Endodermal cell (in vitro differentiated cells): ENCODE measurements at regions not wholly inside any gene's neighbourhood (a gene's known extent, or its start where the extent isn't known, plus 50 kb on each side); places are given as distances from the start of the nearest gene placed in this dataset.
A peak's percentile ranks its signal among the peaks of the same experiment; 100 is the strongest.

Source experiments
- DNase-seq: peaks from one replicate; pipeline ENCODE4 v3.0.0-alpha.2; 2017
- H3K27ac ChIP-seq: 2 replicates; pipeline ENCODE4 v1.5.1; 2013; ENCODE audit warnings: mild to moderate bottlenecking, low read depth, low read length, moderate library complexity
- H3K27me3 ChIP-seq: 2 replicates; pipeline ENCODE4 v1.6.1; 2013; ENCODE audit warnings: mild to moderate bottlenecking, low read length, moderate library complexity; ENCODE audit not compliant: insufficient read depth, control insufficient read depth, poor library complexity, severe bottlenecking
- H3K36me3 ChIP-seq: 2 replicates; pipeline ENCODE4 v1.7.0; 2013; ENCODE audit warnings: mild to moderate bottlenecking, low read length, moderate library complexity; ENCODE audit not compliant: control insufficient read depth, insufficient read depth
- H3K4me1 ChIP-seq: one replicate; pipeline ENCODE4 v1.7.0; 2013; ENCODE audit warnings: low read length; ENCODE audit not compliant: control insufficient read depth, insufficient read depth
- H3K4me3 ChIP-seq: 2 replicates; pipeline ENCODE4 v1.5.1; 2013; ENCODE audit warnings: mild to moderate bottlenecking, low read length, moderate library complexity
- H3K9ac ChIP-seq: 2 replicates; pipeline ENCODE4 v1.6.1; 2013; ENCODE audit warnings: mild to moderate bottlenecking, low read length, moderate library complexity; ENCODE audit not compliant: poor library complexity, severe bottlenecking; ENCODE audit errors: extremely low read depth
- H3K9me3 ChIP-seq: 2 replicates; pipeline ENCODE4 v1.6.1; 2013; ENCODE audit warnings: mild to moderate bottlenecking, low read length, moderate library complexity; ENCODE audit not compliant: control insufficient read depth
- H3K27ac Mint-ChIP-seq: 2 replicates; pipeline ENCODE4 v1.8.0; 2020; ENCODE audit warnings: mixed read lengths
- H3K27me3 Mint-ChIP-seq: 2 replicates; pipeline ENCODE4 v1.8.0; 2021; ENCODE audit warnings: mild to moderate bottlenecking, mixed read lengths; ENCODE audit not compliant: insufficient read depth
- H3K36me3 Mint-ChIP-seq: 2 replicates; pipeline ENCODE4 v1.8.0; 2020; ENCODE audit warnings: low read depth, mixed read lengths
- H3K4me1 Mint-ChIP-seq: 2 replicates; pipeline ENCODE4 v1.8.0; 2020; ENCODE audit warnings: mixed read lengths
- H3K4me3 Mint-ChIP-seq: 2 replicates; pipeline ENCODE4 v1.8.0; 2020; ENCODE audit warnings: mild to moderate bottlenecking, moderate library complexity, mixed read lengths
- H3K9me3 Mint-ChIP-seq: 2 replicates; pipeline ENCODE4 v1.8.0; 2020; ENCODE audit warnings: mild to moderate bottlenecking, mixed read lengths
- WGBS, 2 experiments: methylation state at CpG; one replicate each; pipeline versions ENCODE4 v1.1.5 to v1.1.7; 2013; ENCODE audit warnings: missing lambda C conversion rate in 2 of 2, mixed read lengths in 1 of 2; ENCODE audit not compliant: insufficient coverage in 1 of 2, insufficient read length in 1 of 2; 5-methylcytosine and 5-hydroxymethylcytosine counted together
- TF ChIP-seq, protein P1 (sequence below): fragments of 200-600 bp; sonication (generic); conservative IDR thresholded peaks from 2 replicates; pipeline ENCODE4 v1.5.0; 2021; ENCODE audit warnings: antibody characterized with exemption, mild to moderate bottlenecking

DNA sequence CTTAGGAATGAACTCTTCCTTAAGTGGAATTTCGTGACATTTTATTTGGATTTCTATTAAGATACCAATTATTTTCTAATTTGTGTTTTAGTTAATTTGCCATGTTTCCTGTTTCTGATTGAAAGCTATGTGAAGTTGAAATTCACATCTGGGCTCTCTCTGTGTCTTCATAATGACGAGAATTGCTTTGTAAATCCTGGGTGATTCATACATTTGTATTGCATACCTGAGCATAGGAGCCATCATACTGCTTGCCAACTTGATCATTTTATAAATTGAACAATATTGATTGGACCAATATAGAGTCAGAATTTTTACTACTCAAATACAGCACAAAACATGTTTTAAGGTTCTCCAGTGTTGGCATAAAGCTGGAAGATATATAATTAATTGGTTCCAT lies 817.9 kb downstream of the BRINP3 start:
- Histone ChIP-seq H3K36me3 (no peaks in the 10 kb centered on the region), H3K27me3 (no peaks in the 10 kb centered on the region), H3K4me1 (no peaks in the 10 kb centered on the region), H3K4me3 (no peak overlapping the region), H3K9me3 (no peaks in the 10 kb centered on the region), H3K9ac (no peak overlapping the region), H3K27ac (no peak overlapping the region)
- H3K9me3 Mint-ChIP-seq: no peaks in the 10 kb centered on the region
- H3K27me3 Mint-ChIP-seq: no peaks in the 10 kb centered on the region
- H3K27ac Mint-ChIP-seq: no peak overlapping the region
- WGBS, 2 experiments: 92% methylated on average over 2 of the region's 2 CpGs; no CpG with 5 or more reads in 1 of the 2 experiments
- no peak for DNase-seq
- H3K36me3 Mint-ChIP-seq: no peaks in the 10 kb centered on the region
- TF ChIP-seq, protein P1, sequence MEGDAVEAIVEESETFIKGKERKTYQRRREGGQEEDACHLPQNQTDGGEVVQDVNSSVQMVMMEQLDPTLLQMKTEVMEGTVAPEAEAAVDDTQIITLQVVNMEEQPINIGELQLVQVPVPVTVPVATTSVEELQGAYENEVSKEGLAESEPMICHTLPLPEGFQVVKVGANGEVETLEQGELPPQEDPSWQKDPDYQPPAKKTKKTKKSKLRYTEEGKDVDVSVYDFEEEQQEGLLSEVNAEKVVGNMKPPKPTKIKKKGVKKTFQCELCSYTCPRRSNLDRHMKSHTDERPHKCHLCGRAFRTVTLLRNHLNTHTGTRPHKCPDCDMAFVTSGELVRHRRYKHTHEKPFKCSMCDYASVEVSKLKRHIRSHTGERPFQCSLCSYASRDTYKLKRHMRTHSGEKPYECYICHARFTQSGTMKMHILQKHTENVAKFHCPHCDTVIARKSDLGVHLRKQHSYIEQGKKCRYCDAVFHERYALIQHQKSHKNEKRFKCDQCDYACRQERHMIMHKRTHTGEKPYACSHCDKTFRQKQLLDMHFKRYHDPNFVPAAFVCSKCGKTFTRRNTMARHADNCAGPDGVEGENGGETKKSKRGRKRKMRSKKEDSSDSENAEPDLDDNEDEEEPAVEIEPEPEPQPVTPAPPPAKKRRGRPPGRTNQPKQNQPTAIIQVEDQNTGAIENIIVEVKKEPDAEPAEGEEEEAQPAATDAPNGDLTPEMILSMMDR: no peak
- H3K4me1 Mint-ChIP-seq: no peaks in the 10 kb centered on the region
- H3K4me3 Mint-ChIP-seq: no peak overlapping the region

DNA sequence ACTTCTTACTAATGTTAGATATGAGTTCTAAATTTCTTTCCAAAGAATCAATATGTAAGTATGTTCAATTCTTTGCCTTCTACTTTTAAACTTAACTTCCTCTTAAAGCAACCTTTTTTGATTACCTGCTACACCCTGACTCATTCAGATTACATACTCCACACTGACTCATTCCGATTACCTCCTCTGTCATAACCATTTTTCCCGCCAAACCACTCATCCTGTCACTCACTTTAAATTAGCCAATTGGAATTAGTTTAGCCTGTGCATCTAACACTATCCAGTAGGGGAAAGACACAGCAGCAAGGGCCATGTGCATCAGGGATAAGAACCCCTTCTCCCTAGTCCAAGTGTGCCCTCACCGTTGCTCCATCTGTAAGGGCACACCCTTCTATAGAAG lies 815.5 kb downstream of the BRINP3 start:
- Histone ChIP-seq H3K36me3 (no peaks in the 10 kb centered on the region), H3K27ac (no peak overlapping the region), H3K4me1 (no peaks in the 10 kb centered on the region), H3K27me3 (peaks cover 5% of the 10 kb centered on the region), H3K9ac (no peak overlapping the region), H3K4me3 (no peak overlapping the region), H3K9me3 (no peaks in the 10 kb centered on the region)
- 93 to 100% methylated on average over 2 to 3 of the region's 3 CpGs for WGBS, 2 experiments
- TF ChIP-seq, protein P1: peak; percentile 27
- Mint-ChIP-seq H3K27ac (no peak overlapping the region), H3K4me1 (peaks cover 8% of the 10 kb centered on the region), H3K27me3 (no peaks in the 10 kb centered on the region), H3K9me3 (no peaks in the 10 kb centered on the region), H3K4me3 (no peak overlapping the region), H3K36me3 (no peaks in the 10 kb centered on the region)
- DNase-seq: no peak

DNA sequence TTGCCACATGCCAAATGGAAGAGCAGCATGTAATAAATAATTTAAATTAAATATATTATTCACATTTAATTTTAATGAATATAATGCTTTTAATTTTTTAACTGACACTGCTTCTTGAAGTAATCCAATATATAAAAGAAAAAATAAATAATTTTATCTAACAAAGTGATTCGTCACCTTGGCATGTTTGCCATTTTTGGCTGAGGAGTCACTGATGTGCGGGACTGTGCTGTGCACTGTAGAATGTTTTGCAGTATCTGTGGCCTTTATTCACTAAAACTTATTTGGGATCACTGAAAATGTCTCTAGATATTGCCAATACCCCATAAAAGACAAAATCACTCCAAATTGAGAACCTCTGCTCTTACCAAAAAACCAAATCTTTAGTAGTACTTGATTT lies 807.8 kb downstream of the BRINP3 start:
- no peak overlapping the region for H3K9ac ChIP-seq
- Mint-ChIP-seq H3K36me3 (no peaks in the 10 kb centered on the region), H3K9me3 (no peaks in the 10 kb centered on the region), H3K4me1 (peaks cover 13% of the 10 kb centered on the region), H3K4me3 (no peak overlapping the region), H3K27ac (no peak overlapping the region), H3K27me3 (no peaks in the 10 kb centered on the region)
- no peaks in the 10 kb centered on the region for H3K36me3 ChIP-seq
- H3K4me3 ChIP-seq: no peak overlapping the region
- DNase-seq: no peak
- H3K9me3 ChIP-seq: no peaks in the 10 kb centered on the region
- H3K4me1 ChIP-seq: no peaks in the 10 kb centered on the region
- TF ChIP-seq, protein P1: no peak
- peaks cover 19% of the 10 kb centered on the region for H3K27me3 ChIP-seq
- H3K27ac ChIP-seq: no peak overlapping the region
- WGBS, 2 experiments: 100% methylated on average over 2 of the region's 2 CpGs; no CpG with 5 or more reads in 1 of the 2 experiments
